ENCODE measurements at regions not wholly inside any gene's neighbourhood (a gene's known extent, or its start where the extent isn't known, plus 50 kb on each side); places are given as distances from the start of the nearest gene placed in this dataset.

- TF ChIP-seq EZH2 (IDR thresholded peaks at IDR 0.05; ENCODE audit: borderline replicate concordance, low read depth, low read length, poor library complexity, severe bottlenecking): no peak
- TF ChIP-seq, protein P1, sequence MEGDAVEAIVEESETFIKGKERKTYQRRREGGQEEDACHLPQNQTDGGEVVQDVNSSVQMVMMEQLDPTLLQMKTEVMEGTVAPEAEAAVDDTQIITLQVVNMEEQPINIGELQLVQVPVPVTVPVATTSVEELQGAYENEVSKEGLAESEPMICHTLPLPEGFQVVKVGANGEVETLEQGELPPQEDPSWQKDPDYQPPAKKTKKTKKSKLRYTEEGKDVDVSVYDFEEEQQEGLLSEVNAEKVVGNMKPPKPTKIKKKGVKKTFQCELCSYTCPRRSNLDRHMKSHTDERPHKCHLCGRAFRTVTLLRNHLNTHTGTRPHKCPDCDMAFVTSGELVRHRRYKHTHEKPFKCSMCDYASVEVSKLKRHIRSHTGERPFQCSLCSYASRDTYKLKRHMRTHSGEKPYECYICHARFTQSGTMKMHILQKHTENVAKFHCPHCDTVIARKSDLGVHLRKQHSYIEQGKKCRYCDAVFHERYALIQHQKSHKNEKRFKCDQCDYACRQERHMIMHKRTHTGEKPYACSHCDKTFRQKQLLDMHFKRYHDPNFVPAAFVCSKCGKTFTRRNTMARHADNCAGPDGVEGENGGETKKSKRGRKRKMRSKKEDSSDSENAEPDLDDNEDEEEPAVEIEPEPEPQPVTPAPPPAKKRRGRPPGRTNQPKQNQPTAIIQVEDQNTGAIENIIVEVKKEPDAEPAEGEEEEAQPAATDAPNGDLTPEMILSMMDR (conservative IDR thresholded peaks at IDR 0.05; ENCODE audit: low read depth, low read length): no peak
- CTCF ChIA-PET: no interaction called here
These were observed 72.2 kb upstream of the ALX4 start for GRCh38 chr11:44382118-44382517.

GRCh38 chr11:44382656-44383240, 72.8 kb upstream of the ALX4 start:
- Histone ChIP-seq H3K9me3 (ENCODE audit: low read depth, low read length, poor library complexity, severe bottlenecking) (no peaks in the 10 kb centered on the region), H3K27ac (ENCODE audit: low read depth, low read length, poor library complexity, severe bottlenecking) (no peak overlapping the region), H3K36me3 (ENCODE audit: insufficient read depth, low read length, poor library complexity, severe bottlenecking) (no peaks in the 10 kb centered on the region), H3K4me1 (ENCODE audit: insufficient read depth, low read length, poor library complexity, severe bottlenecking) (peaks cover 16% of the 10 kb centered on the region), H3K27me3 (replicated peaks; ENCODE audit: insufficient read depth, low read depth, low read length, poor library complexity) (no peaks in the 10 kb centered on the region), H3K4me3 (ENCODE audit: low read depth, low read length, poor library complexity, severe bottlenecking) (no peak overlapping the region)
- ChIA-PET CTCF (interaction anchor here (0.6 kb wide), 1 partner anchor 868 kb away, joined by 3 read pairs; no protein-coding TSS in a partner anchor), POLR2A (ENCODE audit: low non-redundant PET) (no interaction called here)
- intact Hi-C loops (cut with micrococcal nuclease; ENCODE audit: unreplicated experiment): no loop called here
- no TSS peak for BruUV-seq (replicated peaks)
- no peak for DNase-seq (ENCODE audit: low spot score)
- TF ChIP-seq, protein P1 (conservative IDR thresholded peaks at IDR 0.05; ENCODE audit: low read depth, low read length): no peak
- no peak for TF ChIP-seq EZH2 (IDR thresholded peaks at IDR 0.05; ENCODE audit: borderline replicate concordance, low read depth, low read length, poor library complexity, severe bottlenecking)

More at GRCh38 chr11:44382118-44382517, 72.2 kb upstream of the ALX4 start:
- Histone ChIP-seq H3K9me3 (ENCODE audit: low read depth, low read length, poor library complexity, severe bottlenecking) (no peaks in the 10 kb centered on the region), H3K4me3 (ENCODE audit: low read depth, low read length, poor library complexity, severe bottlenecking) (no peak overlapping the region), H3K27ac (ENCODE audit: low read depth, low read length, poor library complexity, severe bottlenecking) (peak overlapping the region; percentile 2), H3K36me3 (ENCODE audit: insufficient read depth, low read length, poor library complexity, severe bottlenecking) (no peaks in the 10 kb centered on the region), H3K4me1 (ENCODE audit: insufficient read depth, low read length, poor library complexity, severe bottlenecking) (peaks cover 16% of the 10 kb centered on the region), H3K27me3 (replicated peaks; ENCODE audit: insufficient read depth, low read depth, low read length, poor library complexity) (no peaks in the 10 kb centered on the region)
- POLR2A ChIA-PET (ENCODE audit: low non-redundant PET): no interaction called here
- DNase-seq (ENCODE audit: low spot score): peak; percentile 54
- intact Hi-C loops (cut with micrococcal nuclease; ENCODE audit: unreplicated experiment): no loop called here
- no TSS peak for BruUV-seq (replicated peaks)

- intact Hi-C loops (cut with micrococcal nuclease; ENCODE audit: unreplicated experiment): no loop called here
- Histone ChIP-seq H3K9me3 (ENCODE audit: low read depth, low read length, poor library complexity, severe bottlenecking) (no peaks in the 10 kb centered on the region), H3K4me3 (ENCODE audit: low read depth, low read length, poor library complexity, severe bottlenecking) (no peak overlapping the region), H3K36me3 (ENCODE audit: insufficient read depth, low read length, poor library complexity, severe bottlenecking) (no peaks in the 10 kb centered on the region), H3K27me3 (replicated peaks; ENCODE audit: insufficient read depth, low read depth, low read length, poor library complexity) (no peaks in the 10 kb centered on the region), H3K4me1 (ENCODE audit: insufficient read depth, low read length, poor library complexity, severe bottlenecking) (peaks cover 16% of the 10 kb centered on the region), H3K27ac (ENCODE audit: low read depth, low read length, poor library complexity, severe bottlenecking) (no peak overlapping the region)
- DNase-seq (ENCODE audit: low spot score): no peak
- BruUV-seq (replicated peaks): no TSS peak
- POLR2A ChIA-PET (ENCODE audit: low non-redundant PET): no interaction called here
- TF ChIP-seq, protein P1 (conservative IDR thresholded peaks at IDR 0.05; ENCODE audit: low read depth, low read length): no peak
- no peak for TF ChIP-seq EZH2 (IDR thresholded peaks at IDR 0.05; ENCODE audit: borderline replicate concordance, low read depth, low read length, poor library complexity, severe bottlenecking)
- CTCF ChIA-PET: interaction anchor here (0.6 kb wide), 1 partner anchor 867 kb away, joined by 3 read pairs; no protein-coding TSS in a partner anchor
These were observed 73.3 kb upstream of the ALX4 start for GRCh38 chr11:44383246-44383645.
